NCI-H1694 treated with DMSO at 0.1 percent for 48 hours (cell line): ENCODE measurements at regions not wholly inside any gene's neighbourhood (a gene's known extent, or its start where the extent isn't known, plus 50 kb on each side); places are given as distances from the start of the nearest gene placed in this dataset.
A peak's percentile ranks its signal among the peaks of the same experiment; 100 is the strongest.
"Not testable (repeated sequence)": the region's sequence is repeated elsewhere in the genome, so short reads cannot be mapped to it uniquely, and the experiment has no call there.

Experiments
- DNase-seq: peaks from one replicate; lab custom pipeline; 2025; lab: John Stamatoyannopoulos, UW

DNA sequence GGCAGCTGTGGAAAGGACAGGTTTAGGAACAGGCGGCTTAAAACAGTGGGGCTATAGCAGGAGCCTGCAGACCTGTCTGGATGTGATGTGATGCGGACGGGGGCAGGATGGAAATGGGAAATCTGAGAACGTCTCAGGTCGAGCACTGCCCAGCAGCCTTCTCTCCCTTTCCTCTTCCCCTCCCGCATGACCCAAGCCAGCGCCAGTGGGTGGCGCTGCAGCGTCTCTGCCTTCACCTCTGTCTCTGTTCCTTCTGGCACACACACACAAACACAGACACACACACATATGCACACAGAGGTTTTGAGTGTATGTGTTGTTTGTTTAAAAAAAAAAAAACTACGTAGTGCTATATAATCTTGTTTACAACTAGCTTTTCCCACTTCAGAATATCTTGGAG, 82.0 kb upstream of the SLC66A3 start:
- peak; percentile 49 for DNase-seq

DNA sequence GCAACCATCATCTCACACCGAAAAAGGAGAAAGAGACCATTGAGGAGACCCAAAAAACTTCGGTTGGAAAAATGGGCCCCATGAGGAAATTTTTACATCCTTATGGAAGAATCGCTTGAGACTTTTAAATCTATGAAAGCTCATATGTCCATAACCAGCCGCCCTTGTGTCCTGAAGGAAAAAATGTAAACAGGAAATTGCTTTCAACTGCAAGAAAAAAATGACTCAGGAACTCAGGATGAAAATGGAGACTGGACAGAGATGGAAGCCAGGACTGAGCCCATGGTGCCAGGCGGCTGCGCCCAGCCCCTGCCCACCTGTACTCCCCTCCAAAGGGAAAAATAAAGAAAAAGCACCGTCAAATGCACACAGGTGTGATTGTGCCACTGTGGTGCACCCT, 81.5 kb upstream of the SLC66A3 start:
- no peak for DNase-seq

DNA sequence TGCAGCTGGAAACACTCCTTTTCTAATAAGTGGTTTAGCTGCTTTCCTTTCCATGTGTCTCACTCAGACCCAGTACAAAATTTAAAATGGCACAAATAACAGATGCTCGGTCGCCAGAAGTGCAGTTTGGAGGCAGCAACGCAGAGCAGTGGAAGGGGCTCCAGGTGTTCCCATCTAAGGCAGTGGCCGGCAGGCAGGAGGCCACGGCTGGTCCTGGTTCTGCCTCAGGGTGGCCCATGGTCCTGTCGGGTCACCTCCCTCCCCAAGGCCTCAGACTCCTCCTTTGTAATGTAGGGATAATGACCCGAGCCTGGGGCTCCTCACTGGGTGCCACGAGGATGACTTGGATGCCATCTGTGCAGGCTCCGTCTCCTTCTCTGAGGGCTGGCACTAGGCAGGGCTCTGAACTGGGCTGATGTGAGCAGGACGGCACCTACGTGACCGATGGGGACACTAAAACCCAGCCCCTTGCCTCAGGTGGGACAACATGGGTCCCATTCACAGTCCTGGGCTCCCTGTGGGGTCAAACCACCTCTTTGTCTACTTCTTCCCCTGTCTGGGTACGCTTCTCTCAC, 80.9 kb upstream of the SLC66A3 start:
- no peak for DNase-seq

DNA sequence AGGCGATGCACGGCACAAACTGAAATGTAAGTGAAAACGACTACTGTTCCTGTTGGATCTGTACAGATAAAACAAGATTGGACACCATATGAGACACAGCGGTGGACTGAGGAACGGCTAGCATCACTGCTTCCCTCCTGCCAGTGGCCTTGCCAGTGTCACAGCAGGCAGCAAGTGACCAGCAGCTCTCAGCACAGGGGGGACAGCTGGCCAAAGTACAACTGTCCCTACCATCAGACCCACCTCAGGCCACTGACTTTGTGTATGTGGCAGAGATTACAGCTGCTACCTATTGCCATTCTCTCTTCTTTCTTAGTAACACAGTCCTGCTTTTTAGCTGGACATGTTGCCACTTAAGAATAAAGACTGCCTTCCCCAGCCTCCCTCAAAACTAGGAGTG, 80.0 kb upstream of the SLC66A3 start:
- DNase-seq: no peak

DNA sequence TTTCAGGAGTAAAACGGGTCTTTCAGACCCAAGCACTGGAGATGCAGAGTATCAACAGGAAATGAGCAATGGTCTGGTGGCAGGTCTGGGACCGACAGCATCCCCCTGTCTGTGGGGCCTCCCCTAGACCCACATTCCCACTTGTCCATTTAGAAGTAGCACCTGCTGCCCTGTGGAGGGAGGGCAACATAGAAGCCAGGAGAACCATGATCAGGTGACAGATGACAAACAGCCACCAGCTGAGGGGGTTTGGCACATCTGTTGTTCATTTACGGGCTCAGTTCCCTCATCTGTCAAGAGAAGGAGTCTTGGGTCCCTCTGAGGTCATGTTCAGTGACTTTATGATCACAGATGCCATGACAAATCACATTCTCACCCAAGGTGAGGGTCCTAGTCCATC, 77.9 kb upstream of the SLC66A3 start:
- DNase-seq: peak; percentile 40

DNA sequence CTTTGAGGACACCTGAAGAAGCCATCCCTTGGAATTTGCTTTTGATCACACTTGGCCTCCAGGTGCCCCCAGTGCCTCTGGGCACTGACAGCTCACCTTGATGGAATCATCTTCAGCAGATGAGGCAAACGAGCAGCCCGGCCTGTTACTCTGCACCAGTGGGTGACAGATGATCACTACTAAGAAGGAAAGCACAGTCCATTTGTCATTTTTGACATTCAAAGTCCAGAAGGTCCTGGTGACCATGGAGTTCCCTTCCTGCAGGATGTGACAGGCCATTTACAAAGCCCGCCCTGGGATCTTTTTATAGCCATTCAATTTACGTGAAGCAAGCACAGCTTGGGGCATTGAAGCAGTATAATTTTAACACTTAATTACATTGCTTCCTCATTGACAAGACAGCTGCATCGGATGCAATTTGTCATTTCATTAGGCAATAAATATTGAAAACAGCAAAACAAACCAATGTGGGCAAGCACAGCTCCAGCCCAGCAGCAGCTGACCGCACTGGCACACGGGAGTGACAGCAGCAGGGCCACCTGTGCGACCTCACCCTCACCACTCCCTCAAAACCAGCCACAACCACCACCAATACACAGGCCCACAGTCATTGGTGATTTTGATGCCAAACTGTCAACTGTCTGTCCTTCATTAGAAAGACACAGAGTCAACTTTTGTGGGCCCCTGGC, 76.0 kb upstream of the SLC66A3 start:
- peak; percentile 73 for DNase-seq

DNA sequence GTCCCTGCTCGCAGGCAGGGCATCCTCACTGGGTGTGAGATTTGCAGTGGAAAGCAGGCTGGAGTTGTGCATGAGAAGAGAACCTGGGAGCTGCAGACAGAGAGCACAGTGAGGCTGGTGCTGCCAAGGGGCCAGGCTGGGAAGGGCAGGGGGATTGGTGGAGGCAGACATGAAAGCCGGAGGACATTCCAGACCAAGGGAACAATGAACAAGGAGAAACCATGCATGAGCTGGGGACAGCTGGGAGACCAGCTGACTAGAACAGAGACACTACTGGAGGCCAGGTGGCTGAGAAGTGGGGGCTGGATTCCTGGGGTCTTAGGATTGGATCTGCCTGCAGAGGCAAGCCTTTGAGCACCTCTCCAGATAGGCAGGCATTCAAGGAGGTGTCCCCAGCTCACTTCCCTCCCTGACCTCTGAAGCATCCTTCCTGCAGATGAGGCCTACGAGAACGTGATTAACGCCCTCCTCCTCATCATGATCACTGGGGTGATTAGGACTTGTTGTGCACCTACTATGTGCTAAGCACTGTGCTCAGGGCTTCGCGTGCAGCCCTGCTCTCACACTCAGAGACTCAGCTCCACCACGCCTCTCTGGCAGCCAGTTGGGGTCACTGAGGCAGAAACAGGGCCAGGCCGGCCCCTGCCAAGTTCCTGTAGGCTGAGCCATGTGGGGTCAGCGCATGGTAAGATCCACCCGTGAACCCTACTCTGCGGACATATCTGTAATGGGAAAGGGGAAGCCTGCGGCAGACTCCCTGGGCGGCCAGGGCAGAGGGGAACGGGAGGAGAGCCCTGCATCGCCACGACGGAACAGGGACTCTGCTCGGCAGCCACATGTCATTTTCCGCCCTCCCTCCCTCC, 74.8 kb upstream of the SLC66A3 start:
- peak; percentile 82 for DNase-seq

DNA sequence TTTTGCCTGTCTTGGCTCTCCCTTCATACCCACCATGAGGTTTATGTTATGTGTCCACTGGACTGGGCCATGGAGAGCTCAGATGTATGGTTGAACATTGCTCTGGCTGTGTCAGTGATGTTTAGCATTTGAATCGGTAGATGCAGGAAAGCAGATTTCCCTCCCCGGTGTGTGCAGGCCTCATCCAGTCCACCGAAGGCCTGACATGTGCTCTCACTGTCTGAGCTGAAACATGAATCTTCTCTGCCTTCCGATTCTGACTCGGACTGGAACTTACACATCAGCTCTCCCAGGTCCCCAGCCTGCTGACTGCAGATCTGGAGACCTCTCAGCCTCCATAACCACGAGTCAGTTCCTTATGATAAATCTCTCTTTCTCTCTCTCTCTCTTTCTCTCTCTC, 72.4 kb upstream of the SLC66A3 start:
- no peak for DNase-seq

DNA sequence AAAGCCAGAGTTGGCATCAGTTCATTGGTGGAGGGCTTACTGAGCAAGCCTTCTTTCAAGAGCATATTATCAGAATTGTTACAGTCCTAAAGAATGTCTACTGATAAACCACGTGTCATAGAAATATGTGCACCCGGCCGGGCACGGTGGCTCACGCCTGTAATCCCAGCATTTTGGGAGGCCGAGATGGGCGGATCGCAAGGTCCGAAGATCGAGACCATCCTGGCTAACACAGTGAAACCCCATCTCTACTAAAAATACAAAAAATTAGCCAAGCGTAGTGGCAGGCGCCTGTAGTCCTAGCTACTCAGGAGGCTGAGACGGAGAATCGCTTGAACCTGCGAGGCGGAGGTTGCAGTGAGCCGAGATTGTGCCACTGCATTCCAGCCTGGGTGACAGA, 66.4 kb upstream of the SLC66A3 start:
- not testable (repeated sequence) for DNase-seq

DNA sequence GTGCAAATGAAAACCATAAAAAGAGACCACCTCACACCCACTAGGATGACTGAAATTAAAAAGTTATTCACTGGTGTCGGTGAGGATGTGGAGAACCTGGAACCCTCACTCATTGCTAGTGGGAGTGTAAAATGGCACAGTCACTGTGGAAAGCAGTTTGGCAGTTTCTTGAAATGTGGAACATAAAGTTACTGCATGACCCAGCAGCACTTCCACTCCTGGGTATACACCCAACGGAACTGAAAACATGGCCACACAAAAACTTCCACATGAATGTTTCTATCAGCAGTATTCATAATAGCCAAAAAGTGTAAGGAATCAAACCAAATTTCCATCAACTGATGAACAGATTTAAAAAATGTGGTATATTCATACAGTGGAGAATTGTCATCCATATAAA, 65.1 kb upstream of the SLC66A3 start:
- DNase-seq: no peak

DNA sequence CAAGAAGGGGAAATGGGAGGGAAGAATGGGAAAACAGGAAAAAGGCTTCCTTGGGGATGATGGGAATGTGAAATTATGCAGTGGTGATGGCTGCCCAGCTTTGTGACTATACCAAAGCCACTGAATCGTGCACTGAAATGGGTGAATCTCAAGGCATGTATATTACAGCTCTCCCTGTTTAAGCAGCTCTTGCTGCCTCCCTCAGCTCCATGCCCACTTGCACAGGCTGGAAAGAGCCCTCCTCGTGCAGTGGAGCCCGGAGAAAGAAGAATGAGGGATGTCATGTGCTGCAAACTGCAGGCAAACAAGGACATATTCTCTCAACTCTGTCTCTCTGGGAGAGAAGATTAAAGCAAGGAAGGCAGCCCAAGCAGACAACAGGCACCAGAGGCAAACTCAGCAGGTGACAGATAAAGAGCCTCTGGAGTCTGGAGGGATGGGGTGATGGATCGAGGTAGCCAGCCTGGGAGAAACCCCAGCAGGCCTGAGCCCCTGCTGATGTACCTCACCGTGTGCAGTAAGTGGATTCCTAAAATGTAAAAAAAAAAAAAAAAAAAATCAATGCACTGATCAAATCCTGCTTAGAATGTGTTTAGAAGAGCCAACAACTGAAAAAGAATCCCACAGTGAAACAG, 62.4 kb upstream of the SLC66A3 start:
- DNase-seq: no peak

DNA sequence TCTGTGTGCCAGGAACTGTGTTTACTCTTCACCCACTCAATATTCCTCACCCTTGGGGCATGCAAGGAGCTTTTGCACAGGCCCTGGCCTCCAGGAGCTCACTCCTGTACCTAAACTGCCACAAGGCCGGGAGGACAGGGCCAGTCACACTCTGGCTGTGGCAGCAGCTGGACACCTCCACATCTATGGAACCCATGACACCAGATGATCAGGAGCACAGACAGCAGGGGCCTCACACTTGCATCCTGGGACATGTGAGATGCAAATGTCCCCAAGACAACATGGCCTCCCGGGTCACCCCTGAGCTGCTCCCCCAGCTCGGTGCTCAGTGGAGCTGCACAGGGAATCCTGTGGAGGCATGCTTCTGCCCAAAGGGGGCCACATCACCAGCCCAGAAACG, 61.8 kb upstream of the SLC66A3 start:
- no peak for DNase-seq

DNA sequence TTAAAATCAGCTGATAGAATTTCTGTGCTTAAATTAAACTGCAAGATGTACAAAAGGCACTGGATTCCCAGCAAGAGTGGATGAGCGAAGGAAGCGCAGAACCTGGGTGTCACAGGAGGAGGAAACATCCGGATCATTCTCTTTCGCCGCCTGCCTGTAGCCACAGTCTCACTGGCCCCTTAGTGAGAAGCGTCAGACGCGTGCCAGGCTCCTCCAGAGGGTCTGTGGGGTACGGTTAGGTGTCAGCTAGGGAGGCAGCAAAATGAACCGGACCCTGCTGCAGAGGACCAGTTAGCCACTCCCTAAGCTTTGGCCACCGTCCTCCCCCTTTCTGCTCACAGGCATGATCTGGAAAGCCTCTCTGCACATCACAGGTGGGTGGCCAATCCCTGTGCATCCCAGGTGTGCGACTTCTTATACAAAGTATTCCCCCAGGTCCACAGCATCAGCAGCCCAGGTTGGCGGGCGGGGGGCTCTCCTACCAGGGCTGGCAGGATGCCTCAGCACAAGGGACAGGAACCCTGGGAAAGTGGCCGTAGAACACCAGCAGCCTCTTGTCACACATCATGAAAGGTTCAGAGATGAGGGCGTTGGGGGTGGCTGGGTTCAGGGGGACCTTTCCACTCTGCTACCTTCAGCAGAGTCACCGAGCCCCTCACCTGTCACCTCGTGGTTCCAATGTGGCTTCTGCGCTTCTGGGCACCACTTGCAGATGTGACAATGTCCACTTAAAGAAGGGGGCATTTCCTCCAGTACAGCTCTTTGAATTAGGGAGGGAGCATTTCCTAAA, 61.1 kb upstream of the SLC66A3 start:
- DNase-seq: no peak

DNA sequence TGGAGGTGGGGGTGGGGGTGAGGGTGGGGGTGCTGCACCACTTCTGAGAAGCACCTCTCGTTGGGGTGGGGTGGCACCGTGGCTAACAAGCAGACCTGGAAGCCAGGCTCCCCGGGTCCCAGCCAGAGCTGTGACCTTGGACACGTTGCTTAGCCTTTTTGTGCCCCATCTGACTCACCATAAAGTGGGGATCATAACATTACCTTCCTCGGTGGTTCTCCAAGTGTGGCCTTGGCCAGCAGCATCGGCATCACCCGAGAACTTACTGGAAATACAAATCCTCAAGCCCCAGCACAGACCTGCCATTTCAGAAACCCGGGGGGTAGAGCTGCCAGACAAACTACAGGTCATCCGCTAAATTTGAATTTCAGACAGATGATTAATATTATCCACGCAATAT, 58.7 kb upstream of the SLC66A3 start:
- no peak for DNase-seq

DNA sequence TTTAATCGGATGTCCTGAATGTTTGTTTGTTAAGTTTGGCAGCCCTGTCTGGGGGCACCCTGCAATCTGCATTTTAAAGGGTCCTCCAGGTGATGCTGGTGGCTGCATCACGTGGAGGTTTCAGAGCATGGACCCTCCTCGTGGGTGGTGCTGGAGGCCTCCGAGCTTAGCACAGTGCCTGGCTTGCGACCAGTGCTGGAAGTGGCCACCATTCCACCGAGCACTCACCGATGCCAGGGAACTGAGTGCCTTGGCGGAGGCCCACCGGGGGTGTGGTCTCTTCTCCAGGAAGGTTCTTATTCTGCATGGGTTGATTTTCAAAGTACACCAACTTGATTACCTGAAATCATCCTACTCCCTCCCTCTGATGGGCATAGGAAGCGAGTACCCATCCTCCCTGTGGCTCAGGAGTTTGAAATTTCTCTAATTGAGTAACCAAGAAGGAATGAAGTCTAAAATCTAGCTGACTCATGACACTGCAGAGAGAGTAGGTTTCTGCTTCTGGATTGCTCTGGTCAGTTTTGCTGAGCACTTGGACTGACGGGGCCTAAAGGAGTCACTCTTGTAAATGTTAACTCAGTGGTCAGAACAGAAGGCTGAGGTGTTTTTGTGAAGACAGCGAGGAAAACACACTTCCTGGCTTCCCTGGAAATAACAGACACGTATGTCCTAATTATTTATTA, 58.1 kb upstream of the SLC66A3 start:
- no peak for DNase-seq

DNA sequence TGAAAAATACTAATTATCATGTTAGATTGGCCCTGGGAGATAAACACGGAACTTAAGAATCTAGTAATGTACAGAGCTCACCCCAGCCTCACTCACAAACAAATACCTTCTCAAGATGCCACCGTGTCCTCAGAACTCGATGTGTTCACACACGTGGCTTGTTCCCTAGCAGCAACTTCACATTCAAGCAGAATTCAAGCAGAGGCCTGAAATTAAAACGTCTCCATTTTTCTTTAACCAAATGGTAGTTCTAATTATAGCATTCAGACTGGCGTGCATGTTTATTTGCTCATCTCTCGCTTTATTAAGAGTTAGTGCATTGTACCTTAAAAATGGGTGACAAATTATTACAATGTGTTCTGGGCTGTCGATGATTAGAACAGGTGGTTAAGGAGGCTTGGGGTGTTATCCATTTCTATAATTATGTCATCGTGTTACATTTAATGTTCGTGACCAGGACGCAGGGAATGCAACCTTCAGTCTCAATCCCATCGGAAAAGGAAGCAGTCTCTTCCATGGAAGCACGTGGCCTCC, 57.3 kb upstream of the SLC66A3 start:
- peak; percentile 24 for DNase-seq

DNA sequence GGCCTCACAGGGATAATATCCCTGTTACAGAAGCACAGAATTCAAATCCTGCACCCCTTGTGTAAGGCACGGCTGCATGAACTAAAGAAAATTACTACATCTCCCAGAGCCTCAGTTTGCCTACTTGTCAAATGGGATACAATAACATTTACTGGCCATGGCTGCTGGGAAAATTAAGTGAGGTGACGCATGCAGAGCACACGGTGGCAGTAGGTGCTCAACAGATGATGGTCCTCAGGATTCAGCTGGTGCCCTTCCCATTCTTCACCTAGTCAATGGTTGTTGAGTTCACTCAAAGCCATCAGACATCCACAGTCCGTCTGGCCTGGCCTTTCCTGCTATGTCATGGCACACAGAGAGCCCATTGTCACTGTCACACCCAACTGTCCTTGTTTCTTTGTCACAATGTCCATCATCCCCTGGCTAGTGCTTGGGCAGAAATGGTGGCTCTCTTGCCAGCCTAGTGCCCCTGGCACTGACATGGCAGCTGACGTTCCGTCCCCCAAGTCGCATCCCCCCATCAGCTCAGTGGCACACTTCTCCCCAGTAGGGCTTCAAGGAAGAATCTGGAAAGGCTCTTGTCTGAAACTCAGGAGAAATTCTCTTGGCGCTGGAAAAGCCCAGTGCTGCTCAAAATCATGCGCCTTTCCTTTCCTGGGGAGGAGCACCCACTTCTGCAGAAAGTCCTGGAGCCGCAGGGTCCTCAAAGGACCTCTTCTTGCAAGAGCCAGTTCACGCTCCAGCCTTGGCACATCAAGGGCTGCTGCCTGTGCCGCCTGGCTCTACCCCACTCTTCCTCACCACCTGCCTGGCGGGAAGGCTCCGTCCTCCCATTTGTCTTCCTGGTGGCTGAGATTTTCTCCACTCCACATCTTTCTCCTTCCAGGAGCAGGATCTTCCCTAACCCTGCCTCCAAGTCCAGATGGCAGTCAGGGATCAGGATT, 55.9 kb upstream of the SLC66A3 start:
- no peak for DNase-seq

DNA sequence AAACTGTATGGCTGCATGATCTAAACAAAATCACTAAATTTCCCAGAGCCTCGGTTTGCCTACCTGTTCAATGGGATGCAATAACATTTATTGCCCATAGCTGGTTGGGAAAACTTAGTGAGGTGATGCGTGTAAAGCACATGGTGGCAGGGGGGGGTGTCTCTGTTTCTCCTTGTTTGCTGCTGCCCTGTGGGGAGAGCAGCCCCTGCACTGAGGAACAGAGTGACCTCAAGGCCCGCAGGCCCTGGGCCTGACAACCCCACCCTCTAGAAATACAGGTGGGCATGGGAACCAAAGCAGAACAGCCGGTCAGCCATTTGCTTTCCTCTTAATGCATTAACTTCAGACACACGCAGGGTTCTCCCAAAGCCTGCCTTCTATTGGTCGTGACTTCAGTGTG, 55.1 kb upstream of the SLC66A3 start:
- DNase-seq: no peak

DNA sequence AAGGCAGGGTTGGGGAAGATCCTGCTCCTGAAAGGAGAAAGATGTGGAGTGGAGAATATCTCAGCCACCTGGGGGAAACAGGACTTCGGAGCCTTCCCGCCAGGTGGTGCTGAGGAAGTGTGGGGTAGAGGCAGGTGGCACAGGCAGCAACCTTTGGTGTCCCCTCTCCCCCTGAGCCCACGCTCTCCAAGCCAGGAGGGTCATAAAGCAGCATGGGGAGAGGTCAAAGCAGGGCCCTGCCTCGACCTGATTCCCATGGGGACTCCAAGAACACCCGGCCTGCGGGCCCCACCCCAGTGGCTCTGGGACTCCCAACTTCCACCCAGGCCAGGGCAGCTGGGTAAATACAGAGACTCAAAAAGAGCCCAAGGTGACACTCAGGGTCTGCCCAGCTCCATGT, 54.3 kb upstream of the SLC66A3 start:
- DNase-seq: no peak

DNA sequence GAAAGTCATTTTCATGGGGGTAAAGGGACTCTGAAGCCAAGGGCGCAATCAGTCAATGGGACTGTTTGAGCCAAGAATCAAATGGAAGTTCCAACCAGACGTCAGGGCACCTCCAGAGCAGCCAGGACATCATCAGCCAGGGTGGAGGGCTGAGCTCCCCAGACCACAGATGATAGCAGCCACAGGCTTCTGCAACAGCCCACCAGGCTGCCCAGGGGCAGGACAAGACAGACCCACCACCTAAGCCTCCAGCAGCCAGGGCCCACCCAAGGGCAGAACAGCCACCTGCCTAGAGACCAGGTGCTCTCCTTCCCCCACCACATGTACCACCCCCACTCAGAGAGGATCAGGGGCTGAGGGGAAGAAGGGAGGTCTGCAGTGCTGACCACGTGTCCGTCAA, 53.8 kb upstream of the SLC66A3 start:
- no peak for DNase-seq
